GM13976 (cell line): ENCODE measurements at regions not wholly inside any gene's neighbourhood (a gene's known extent, or its start where the extent isn't known, plus 50 kb on each side); places are given as distances from the start of the nearest gene placed in this dataset.

Source experiments
- DNase-seq: peaks from one replicate; pipeline ENCODE4 v3.0.0; 2012; ENCODE audit warnings: low spot score
- in situ Hi-C: fragments of 300-500 bp; cut with MboI; formaldehyde crosslinking; loops from one replicate; pipeline ENCODE4 v1.12.0; 2022; ENCODE audit warnings: low sequenced_read_pairs, mixed read lengths, inconsistent platforms; ENCODE audit not compliant: unreplicated experiment
- TF ChIP-seq, protein P1 (sequence below): IDR thresholded peaks from 2 replicates; pipeline ENCODE4 v1.5.1; 2012; ENCODE audit warnings: borderline replicate concordance, mild to moderate bottlenecking; ENCODE audit not compliant: insufficient read depth; ENCODE audit errors: extremely low read depth, missing control alignments, control extremely low read depth

DNA sequence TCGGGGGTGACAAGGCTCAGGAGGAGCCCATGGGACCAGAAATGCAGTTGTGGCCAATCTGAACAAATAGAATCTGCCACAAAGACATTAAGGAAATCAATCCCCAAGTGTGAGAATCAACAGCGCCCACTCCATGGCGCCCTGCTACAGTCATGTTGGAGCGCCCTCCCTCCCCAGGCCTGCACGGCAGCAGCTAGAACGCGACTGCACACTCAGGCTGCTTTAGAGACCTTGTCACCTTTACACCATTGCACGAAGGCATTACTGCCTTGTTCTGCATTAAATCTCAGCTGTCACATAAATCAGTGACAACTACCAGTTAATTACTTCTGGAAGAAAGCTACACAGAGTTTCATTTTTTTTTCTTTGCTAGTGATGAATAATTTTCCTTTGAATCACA lies 98.7 kb upstream of the SPIN1 start:
- in situ Hi-C loops = no loop called here
- TF ChIP-seq, protein P1, sequence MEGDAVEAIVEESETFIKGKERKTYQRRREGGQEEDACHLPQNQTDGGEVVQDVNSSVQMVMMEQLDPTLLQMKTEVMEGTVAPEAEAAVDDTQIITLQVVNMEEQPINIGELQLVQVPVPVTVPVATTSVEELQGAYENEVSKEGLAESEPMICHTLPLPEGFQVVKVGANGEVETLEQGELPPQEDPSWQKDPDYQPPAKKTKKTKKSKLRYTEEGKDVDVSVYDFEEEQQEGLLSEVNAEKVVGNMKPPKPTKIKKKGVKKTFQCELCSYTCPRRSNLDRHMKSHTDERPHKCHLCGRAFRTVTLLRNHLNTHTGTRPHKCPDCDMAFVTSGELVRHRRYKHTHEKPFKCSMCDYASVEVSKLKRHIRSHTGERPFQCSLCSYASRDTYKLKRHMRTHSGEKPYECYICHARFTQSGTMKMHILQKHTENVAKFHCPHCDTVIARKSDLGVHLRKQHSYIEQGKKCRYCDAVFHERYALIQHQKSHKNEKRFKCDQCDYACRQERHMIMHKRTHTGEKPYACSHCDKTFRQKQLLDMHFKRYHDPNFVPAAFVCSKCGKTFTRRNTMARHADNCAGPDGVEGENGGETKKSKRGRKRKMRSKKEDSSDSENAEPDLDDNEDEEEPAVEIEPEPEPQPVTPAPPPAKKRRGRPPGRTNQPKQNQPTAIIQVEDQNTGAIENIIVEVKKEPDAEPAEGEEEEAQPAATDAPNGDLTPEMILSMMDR = no peak
- DNase-seq = no peak

DNA sequence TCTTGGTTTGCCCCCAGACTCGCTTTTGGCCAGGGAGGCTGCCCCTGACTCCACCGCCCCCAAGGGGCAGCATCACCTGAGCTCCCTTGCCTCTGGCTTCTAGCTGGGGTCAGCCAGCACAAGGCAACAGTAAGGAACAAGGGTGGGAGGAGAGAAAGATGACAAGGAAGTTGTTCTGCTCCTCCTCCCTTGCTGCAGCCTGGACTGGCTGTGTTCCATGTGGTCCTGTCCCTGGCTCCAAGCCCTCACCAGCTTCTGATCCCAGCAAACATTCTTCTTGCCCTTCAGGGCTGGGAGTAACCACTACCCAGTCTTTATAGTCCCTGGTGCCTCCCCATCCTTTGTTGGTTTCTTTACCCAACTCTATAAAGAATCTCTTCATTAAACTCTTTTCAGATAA lies 100.3 kb upstream of the SPIN1 start:
- TF ChIP-seq, protein P1 = no peak
- no peak for DNase-seq
- in situ Hi-C loops = no loop called here

DNA sequence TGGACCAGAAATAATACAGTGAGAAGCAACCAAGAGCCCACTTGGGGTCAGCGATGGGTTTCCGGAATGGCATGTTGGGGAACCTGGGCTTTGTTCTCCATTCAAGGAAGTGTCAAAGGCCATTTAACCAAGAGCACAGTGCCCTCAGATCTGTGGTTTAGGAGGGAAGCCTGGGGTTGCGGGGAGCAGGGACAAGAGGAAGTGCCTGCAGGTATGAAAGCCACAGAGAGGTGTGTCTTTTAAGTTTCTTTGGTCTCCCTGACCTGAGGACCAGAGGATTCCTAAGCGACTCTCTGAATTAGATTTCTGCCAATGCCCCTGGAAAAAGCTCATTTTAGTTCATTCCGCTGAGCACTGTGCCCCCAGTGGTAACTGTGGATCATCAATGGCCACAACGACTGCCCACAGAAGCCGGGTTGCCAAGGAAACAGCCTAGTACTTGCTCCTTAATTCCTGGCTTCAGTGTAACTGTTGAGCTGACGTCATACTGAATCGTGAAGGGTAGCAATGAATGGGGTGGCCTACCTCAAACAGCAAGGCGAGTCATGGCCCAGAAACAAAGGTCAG lies 107.3 kb upstream of the SPIN1 start:
- DNase-seq = no peak
- TF ChIP-seq, protein P1 = no peak
- in situ Hi-C loops = no loop called here

DNA sequence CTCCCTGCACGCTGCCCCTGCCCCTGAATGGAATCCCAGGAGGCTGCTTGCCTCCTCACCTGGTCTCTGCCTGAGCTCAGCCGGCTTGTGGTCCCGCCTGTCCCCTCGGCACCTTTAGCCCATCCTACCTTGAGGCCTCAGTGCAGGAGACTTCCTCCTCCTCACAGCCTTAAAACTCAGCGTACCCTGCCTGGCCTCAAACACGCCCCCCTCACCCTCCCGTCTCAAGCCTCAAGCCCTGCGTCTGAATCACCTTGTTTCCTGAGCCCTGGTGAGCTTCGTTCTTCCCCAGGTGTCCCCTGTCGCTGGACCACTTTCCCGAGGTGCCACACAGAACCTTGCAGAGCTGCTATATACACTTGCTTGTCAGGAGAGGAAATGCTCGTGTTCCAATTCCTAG lies 110.2 kb upstream of the SPIN1 start:
- DNase-seq = no peak

DNA sequence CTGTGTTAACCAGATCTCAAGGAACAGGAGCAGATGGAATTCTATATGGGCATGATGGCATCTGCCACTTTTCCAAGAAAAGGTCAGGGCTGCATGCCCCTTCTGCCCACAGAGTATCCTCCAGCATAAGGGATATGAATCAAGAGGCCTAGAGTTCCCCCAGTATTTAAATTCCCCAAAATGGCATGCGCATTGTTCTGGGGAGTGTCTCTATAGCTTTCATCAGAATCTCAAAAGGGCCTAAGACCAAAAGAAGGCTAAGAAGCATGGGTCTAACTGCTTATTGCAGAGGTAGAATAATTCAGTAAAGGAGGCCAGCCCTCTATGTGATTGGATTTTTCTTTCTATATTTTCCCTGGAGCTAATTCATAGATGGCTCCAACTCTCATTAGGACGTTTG lies 114.2 kb upstream of the SPIN1 start:
- TF ChIP-seq, protein P1 = no peak
- in situ Hi-C loops = no loop called here
- no peak for DNase-seq

More for the DNA sequence above, 110.2 kb upstream of the SPIN1 start:
- TF ChIP-seq, protein P1 = no peak
- in situ Hi-C loops = no loop called here

DNA sequence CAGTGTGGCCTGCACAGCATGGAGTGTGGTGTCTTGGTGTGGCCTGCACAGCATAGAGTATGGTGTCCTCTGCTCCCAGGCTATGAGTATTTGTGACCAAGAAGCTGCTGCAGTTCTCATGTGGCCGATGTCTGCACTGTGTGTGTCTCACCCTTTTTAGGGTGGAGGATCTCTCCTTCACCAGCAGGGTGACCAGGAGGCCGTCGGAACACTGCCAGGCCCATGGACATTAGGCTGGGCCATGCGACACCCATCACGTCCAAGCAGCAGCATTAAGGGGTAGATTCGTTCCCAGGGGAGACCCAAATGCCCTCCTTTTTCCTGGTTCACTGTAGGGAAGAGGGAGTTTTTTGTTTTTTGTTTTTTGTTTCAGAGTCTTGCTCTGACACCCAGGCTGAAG lies 115.3 kb upstream of the SPIN1 start:
- in situ Hi-C loops = no loop called here
- no peak for DNase-seq
- TF ChIP-seq, protein P1 = no peak
